ENCODE measurements at regions not wholly inside any gene's neighbourhood (a gene's known extent, or its start where the extent isn't known, plus 50 kb on each side); places are given as distances from the start of the nearest gene placed in this dataset.

DNA sequence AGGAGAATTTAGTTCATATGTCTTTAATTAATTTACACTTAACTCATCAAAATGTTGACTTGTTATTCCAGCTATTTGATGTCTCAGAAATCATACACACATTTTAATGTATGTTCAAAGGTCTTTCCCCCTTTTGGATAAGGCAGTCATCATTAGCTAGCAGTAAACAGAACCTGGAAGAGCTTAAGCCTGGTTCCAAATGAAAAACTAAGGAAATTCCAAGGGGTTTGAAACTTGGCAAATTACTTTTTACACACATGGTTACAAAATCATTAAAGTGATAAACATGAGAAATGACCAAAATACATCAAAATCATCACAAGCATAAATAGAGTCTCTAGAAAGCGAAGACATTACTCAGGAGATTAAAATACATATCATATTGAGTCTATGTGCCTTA, 359.8 kb upstream of the ZNF608 start:
- Histone ChIP-seq H3K9me3 (ENCODE audit: control insufficient read depth, insufficient read depth, low read length) (no peaks in the 10 kb centered on the region), H3K4me3 (ENCODE audit: low read length) (no peak overlapping the region)
- WGBS (ENCODE audit: insufficient coverage, insufficient read length), result no CpG with 5 or more reads among the region's 1 CpG

DNA sequence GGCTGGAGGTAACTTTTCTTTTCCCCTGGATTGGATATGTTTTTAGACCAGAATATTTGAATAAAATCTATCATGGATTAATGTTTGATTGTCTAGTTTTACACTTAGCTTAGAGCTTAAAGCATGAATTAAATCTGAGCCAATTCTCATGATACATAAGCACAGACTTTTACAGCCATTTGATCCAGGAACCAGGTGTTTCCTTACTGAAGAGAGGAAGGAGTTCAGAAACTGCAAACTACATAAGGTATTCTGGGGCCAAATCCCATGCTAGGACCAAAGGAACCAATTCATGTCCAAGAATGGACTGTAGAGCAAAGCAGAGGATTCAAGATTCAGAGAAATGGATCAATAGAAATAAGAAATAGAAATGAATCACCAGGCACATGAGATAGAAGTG, 360.4 kb upstream of the ZNF608 start:
- no peak overlapping the region for H3K4me3 ChIP-seq (ENCODE audit: low read length)
- no peak for DNase-seq (ENCODE audit: low read depth, low spot score)
- H3K27me3 ChIP-seq (ENCODE audit: control insufficient read depth, insufficient read depth, low read length), result no peaks in the 10 kb centered on the region
- H3K36me3 ChIP-seq (ENCODE audit: control insufficient read depth, insufficient read depth, low read length), result no peaks in the 10 kb centered on the region
- H3K4me1 ChIP-seq (ENCODE audit: control insufficient read depth, insufficient read depth, low read length), result no peaks in the 10 kb centered on the region
- H3K9me3 ChIP-seq (ENCODE audit: control insufficient read depth, insufficient read depth, low read length), result no peaks in the 10 kb centered on the region
- no peak overlapping the region for H3K27ac ChIP-seq (ENCODE audit: low read length)

More for the DNA sequence above, 359.8 kb upstream of the ZNF608 start:
- H3K27me3 ChIP-seq (ENCODE audit: control insufficient read depth, insufficient read depth, low read length), result no peaks in the 10 kb centered on the region
- no peak for DNase-seq (ENCODE audit: low read depth, low spot score)
- no peaks in the 10 kb centered on the region for H3K36me3 ChIP-seq (ENCODE audit: control insufficient read depth, insufficient read depth, low read length)
- no peak overlapping the region for H3K27ac ChIP-seq (ENCODE audit: low read length)
- H3K4me1 ChIP-seq (ENCODE audit: control insufficient read depth, insufficient read depth, low read length), result no peaks in the 10 kb centered on the region

- Histone ChIP-seq H3K27me3 (ENCODE audit: control insufficient read depth, insufficient read depth, low read length) (no peaks in the 10 kb centered on the region), H3K36me3 (ENCODE audit: control insufficient read depth, insufficient read depth, low read length) (no peaks in the 10 kb centered on the region), H3K9me3 (ENCODE audit: control insufficient read depth, insufficient read depth, low read length) (no peaks in the 10 kb centered on the region), H3K4me3 (ENCODE audit: low read length) (no peak overlapping the region), H3K27ac (ENCODE audit: low read length) (no peak overlapping the region), H3K4me1 (ENCODE audit: control insufficient read depth, insufficient read depth, low read length) (no peaks in the 10 kb centered on the region)
- no peak for DNase-seq (ENCODE audit: low read depth, low spot score)
Measured at GRCh38 chr5:125109293-125109692, 362.9 kb upstream of the ZNF608 start.

DNA sequence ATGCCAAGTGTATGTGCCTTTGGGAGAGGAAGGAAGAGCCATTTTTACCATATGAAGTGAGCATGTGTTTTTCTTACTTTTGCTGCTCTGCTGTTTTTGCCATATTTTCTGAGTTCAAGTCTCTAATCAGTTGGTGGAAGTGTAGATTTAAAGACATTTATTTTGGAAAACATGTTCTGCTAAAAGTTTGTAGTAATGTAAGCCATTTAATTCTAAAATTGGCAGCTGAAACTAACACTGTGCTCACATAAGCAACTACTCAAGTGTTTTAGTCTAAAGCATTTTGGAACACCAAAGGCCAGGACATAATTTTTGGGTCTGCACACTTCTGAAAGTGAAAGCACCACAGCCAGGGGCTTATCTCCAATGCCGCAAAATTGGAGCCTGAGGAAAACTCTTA, 363.4 kb upstream of the ZNF608 start:
- Histone ChIP-seq H3K27me3 (ENCODE audit: control insufficient read depth, insufficient read depth, low read length) (no peaks in the 10 kb centered on the region), H3K27ac (ENCODE audit: low read length) (no peak overlapping the region), H3K4me1 (ENCODE audit: control insufficient read depth, insufficient read depth, low read length) (no peaks in the 10 kb centered on the region), H3K9me3 (ENCODE audit: control insufficient read depth, insufficient read depth, low read length) (no peaks in the 10 kb centered on the region), H3K36me3 (ENCODE audit: control insufficient read depth, insufficient read depth, low read length) (no peaks in the 10 kb centered on the region), H3K4me3 (ENCODE audit: low read length) (no peak overlapping the region)
- DNase-seq (ENCODE audit: low read depth, low spot score), result no peak
- WGBS (ENCODE audit: insufficient coverage, insufficient read length), result no CpG with 5 or more reads among the region's 1 CpG

GRCh38 chr5:125112196-125112595, 365.8 kb upstream of the ZNF608 start:
- DNase-seq (ENCODE audit: low read depth, low spot score), result no peak
- WGBS (ENCODE audit: insufficient coverage, insufficient read length), result no CpG with 5 or more reads among the region's 2 CpGs

GRCh38 chr5:125113328-125113727, 366.9 kb upstream of the ZNF608 start:
- no peak for DNase-seq (ENCODE audit: low read depth, low spot score)
- H3K9me3 ChIP-seq (ENCODE audit: control insufficient read depth, insufficient read depth, low read length), result no peaks in the 10 kb centered on the region
- WGBS (ENCODE audit: insufficient coverage, insufficient read length), result no CpG with 5 or more reads among the region's 2 CpGs
- 0 out of 2 replicates have a peak, but pooled peaks cover 1% of the 10 kb centered on the region for H3K4me1 ChIP-seq (ENCODE audit: control insufficient read depth, insufficient read depth, low read length)
- H3K36me3 ChIP-seq (ENCODE audit: control insufficient read depth, insufficient read depth, low read length), result no peaks in the 10 kb centered on the region
- H3K27me3 ChIP-seq (ENCODE audit: control insufficient read depth, insufficient read depth, low read length), result no peaks in the 10 kb centered on the region
- no peak overlapping the region for H3K4me3 ChIP-seq (ENCODE audit: low read length)
- H3K27ac ChIP-seq (ENCODE audit: low read length), result no peak overlapping the region

More at GRCh38 chr5:125112196-125112595, 365.8 kb upstream of the ZNF608 start:
- no peaks in the 10 kb centered on the region for H3K27me3 ChIP-seq (ENCODE audit: control insufficient read depth, insufficient read depth, low read length)
- H3K9me3 ChIP-seq (ENCODE audit: control insufficient read depth, insufficient read depth, low read length), result no peaks in the 10 kb centered on the region
- no peaks in the 10 kb centered on the region for H3K36me3 ChIP-seq (ENCODE audit: control insufficient read depth, insufficient read depth, low read length)
- H3K4me1 ChIP-seq (ENCODE audit: control insufficient read depth, insufficient read depth, low read length), result 0 out of 2 replicates have a peak, but pooled peaks cover 1% of the 10 kb centered on the region
- no peak overlapping the region for H3K27ac ChIP-seq (ENCODE audit: low read length)
- H3K4me3 ChIP-seq (ENCODE audit: low read length), result no peak overlapping the region

DNA sequence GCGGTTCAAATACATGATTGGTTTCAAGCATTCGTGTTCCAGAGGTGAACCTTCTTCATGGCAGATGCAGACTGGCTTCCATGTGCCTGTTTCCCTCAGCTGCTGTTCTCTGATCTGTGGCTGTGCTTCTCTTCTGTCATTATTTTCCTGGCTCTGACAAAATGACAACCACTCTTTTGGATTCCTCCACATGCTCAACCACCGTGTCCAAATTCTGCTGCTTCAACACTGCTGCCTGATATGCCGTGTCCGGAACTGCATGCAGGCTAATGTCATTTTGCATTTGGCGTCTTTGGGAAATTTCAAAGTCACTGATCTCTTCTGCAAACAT, 368.7 kb upstream of the ZNF608 start:
- Histone ChIP-seq H3K27ac (ENCODE audit: low read length) (no peak overlapping the region), H3K36me3 (ENCODE audit: control insufficient read depth, insufficient read depth, low read length) (no peaks in the 10 kb centered on the region), H3K9me3 (ENCODE audit: control insufficient read depth, insufficient read depth, low read length) (no peaks in the 10 kb centered on the region), H3K27me3 (ENCODE audit: control insufficient read depth, insufficient read depth, low read length) (no peaks in the 10 kb centered on the region), H3K4me1 (ENCODE audit: control insufficient read depth, insufficient read depth, low read length) (0 out of 2 replicates have a peak, but pooled peaks cover 1% of the 10 kb centered on the region), H3K4me3 (ENCODE audit: low read length) (no peak overlapping the region)
- no CpG with 5 or more reads among the region's 6 CpGs for WGBS (ENCODE audit: insufficient coverage, insufficient read length)
- no peak for DNase-seq (ENCODE audit: low read depth, low spot score)

DNA sequence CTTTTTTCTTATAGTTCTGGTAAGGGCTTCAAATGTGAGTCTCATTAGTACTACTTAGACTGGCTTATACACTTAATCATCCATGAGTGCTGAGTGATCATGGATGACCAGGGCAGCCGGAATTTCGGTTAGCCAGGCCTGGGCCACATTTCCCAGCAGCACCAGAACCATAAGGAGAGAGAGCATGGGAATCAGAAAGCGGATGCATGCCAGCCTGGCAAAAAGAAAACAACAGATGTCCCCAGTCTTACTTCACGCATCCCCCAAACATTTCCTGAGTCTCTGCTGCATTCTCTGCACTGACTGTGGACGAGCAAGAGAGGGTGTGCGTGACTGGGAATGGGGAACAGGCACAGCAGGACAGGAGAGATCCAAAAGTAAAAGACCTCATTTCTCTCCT, 371.1 kb upstream of the ZNF608 start:
- Histone ChIP-seq H3K9me3 (ENCODE audit: control insufficient read depth, insufficient read depth, low read length) (no peaks in the 10 kb centered on the region), H3K27ac (ENCODE audit: low read length) (no peak overlapping the region), H3K4me3 (ENCODE audit: low read length) (no peak overlapping the region), H3K4me1 (ENCODE audit: control insufficient read depth, insufficient read depth, low read length) (0 out of 2 replicates have a peak, but pooled peaks cover 1% of the 10 kb centered on the region), H3K27me3 (ENCODE audit: control insufficient read depth, insufficient read depth, low read length) (no peaks in the 10 kb centered on the region), H3K36me3 (ENCODE audit: control insufficient read depth, insufficient read depth, low read length) (no peaks in the 10 kb centered on the region)
- WGBS (ENCODE audit: insufficient coverage, insufficient read length), result no CpG with 5 or more reads among the region's 6 CpGs
- no peak for DNase-seq (ENCODE audit: low read depth, low spot score)

GRCh38 chr5:125120012-125120411, 373.6 kb upstream of the ZNF608 start:
- no peaks in the 10 kb centered on the region for H3K27me3 ChIP-seq (ENCODE audit: control insufficient read depth, insufficient read depth, low read length)
- H3K9me3 ChIP-seq (ENCODE audit: control insufficient read depth, insufficient read depth, low read length), result no peaks in the 10 kb centered on the region
- 0 out of 2 replicates have a peak, but pooled peaks cover 1% of the 10 kb centered on the region for H3K4me1 ChIP-seq (ENCODE audit: control insufficient read depth, insufficient read depth, low read length)
- no peak overlapping the region for H3K27ac ChIP-seq (ENCODE audit: low read length)
- H3K4me3 ChIP-seq (ENCODE audit: low read length), result no peak overlapping the region
- no peaks in the 10 kb centered on the region for H3K36me3 ChIP-seq (ENCODE audit: control insufficient read depth, insufficient read depth, low read length)
- no peak for DNase-seq (ENCODE audit: low read depth, low spot score)
- WGBS (ENCODE audit: insufficient coverage, insufficient read length), result no CpG with 5 or more reads among the region's 6 CpGs

- WGBS (ENCODE audit: insufficient coverage, insufficient read length), result no CpG with 5 or more reads among the region's 6 CpGs
- Histone ChIP-seq H3K9me3 (ENCODE audit: control insufficient read depth, insufficient read depth, low read length) (no peaks in the 10 kb centered on the region), H3K27me3 (ENCODE audit: control insufficient read depth, insufficient read depth, low read length) (no peaks in the 10 kb centered on the region), H3K4me3 (ENCODE audit: low read length) (no peak overlapping the region), H3K27ac (ENCODE audit: low read length) (no peak overlapping the region), H3K36me3 (ENCODE audit: control insufficient read depth, insufficient read depth, low read length) (no peaks in the 10 kb centered on the region), H3K4me1 (ENCODE audit: control insufficient read depth, insufficient read depth, low read length) (no peaks in the 10 kb centered on the region)
- no peak for DNase-seq (ENCODE audit: low read depth, low spot score)
Measured at GRCh38 chr5:125125031-125125823, 378.8 kb upstream of the ZNF608 start.

GRCh38 chr5:125126050-125126449, 379.6 kb upstream of the ZNF608 start:
- H3K27me3 ChIP-seq (ENCODE audit: control insufficient read depth, insufficient read depth, low read length), result no peaks in the 10 kb centered on the region
- no peak for DNase-seq (ENCODE audit: low read depth, low spot score)
- H3K4me3 ChIP-seq (ENCODE audit: low read length), result no peak overlapping the region

More at GRCh38 chr5:125126050-125126449, 379.6 kb upstream of the ZNF608 start:
- Histone ChIP-seq H3K36me3 (ENCODE audit: control insufficient read depth, insufficient read depth, low read length) (no peaks in the 10 kb centered on the region), H3K27ac (ENCODE audit: low read length) (no peak overlapping the region), H3K9me3 (ENCODE audit: control insufficient read depth, insufficient read depth, low read length) (no peaks in the 10 kb centered on the region), H3K4me1 (ENCODE audit: control insufficient read depth, insufficient read depth, low read length) (no peaks in the 10 kb centered on the region)
